Body of pancreas (tissue), 4 donors: ENCODE measurements at regions not wholly inside any gene's neighbourhood (a gene's known extent, or its start where the extent isn't known, plus 50 kb on each side); places are given as distances from the start of the nearest gene placed in this dataset.

ENCODE experiments used
- CTCF ChIP-seq, 7 experiments: fragments of 450-650 bp in 4 of 7; fragments of 200-600 bp in 3 of 7; sonication (generic) in 3 of 7; IDR thresholded peaks; one replicate each; pipeline ENCODE4 v1.5.1; 2016 to 2019; ENCODE audit warnings: antibody characterized with exemption in 7 of 7
- POLR2A ChIP-seq, 3 donors: fragments of 450-650 bp; IDR thresholded peaks; one replicate each; pipeline ENCODE4 v1.6.1; 2016; ENCODE audit warnings: antibody characterized with exemption in 3 of 3, mild to moderate bottlenecking in 2 of 3

- TF ChIP-seq POLR2A (IDR thresholded peaks at IDR 0.05) (no peak), CTCF (IDR thresholded peaks at IDR 0.05) (no peak)
Measured at GRCh38 chr16:26957283-26957859, 109.4 kb upstream of the C16orf82 start.
